HFFc6 (cell line): ENCODE measurements at regions not wholly inside any gene's neighbourhood (a gene's known extent, or its start where the extent isn't known, plus 50 kb on each side); places are given as distances from the start of the nearest gene placed in this dataset.

Experiments used
- DNase-seq: peaks from one replicate; pipeline ENCODE4 v3.0.0-alpha.2; 2018
- H3K27ac Mint-ChIP-seq: 2 replicates; pipeline ENCODE4 v1.8.0; 2020; ENCODE audit warnings: mild to moderate bottlenecking, mixed read lengths
- H3K27me3 Mint-ChIP-seq: 2 replicates; pipeline ENCODE4 v1.8.0; 2021; ENCODE audit warnings: mild to moderate bottlenecking, moderate library complexity, mixed read lengths; ENCODE audit not compliant: insufficient read depth
- H3K36me3 Mint-ChIP-seq: 2 replicates; pipeline ENCODE4 v1.8.0; 2021; ENCODE audit warnings: low read depth, mixed read lengths
- H3K4me1 Mint-ChIP-seq: 2 replicates; pipeline ENCODE4 v1.8.0; 2020; ENCODE audit warnings: low read depth, mixed read lengths
- H3K4me3 Mint-ChIP-seq: 2 replicates; pipeline ENCODE4 v1.8.0; 2020; ENCODE audit warnings: mild to moderate bottlenecking, moderate library complexity, mixed read lengths
- H3K9me3 Mint-ChIP-seq: 2 replicates; pipeline ENCODE4 v1.8.0; 2020; ENCODE audit warnings: mild to moderate bottlenecking, mixed read lengths
- TF ChIP-seq, protein P1 (sequence below): fragments of 200-600 bp; sonication (generic); IDR thresholded peaks from 2 replicates; pipeline ENCODE4 v1.5.0; 2021; ENCODE audit warnings: antibody characterized with exemption, mild to moderate bottlenecking

- no peaks in the 10 kb centered on the region for H3K9me3 Mint-ChIP-seq
- no peak for DNase-seq
These were observed 128.4 kb downstream of the AKAP11 start for GRCh38 chr13:42400188-42400833.

DNA sequence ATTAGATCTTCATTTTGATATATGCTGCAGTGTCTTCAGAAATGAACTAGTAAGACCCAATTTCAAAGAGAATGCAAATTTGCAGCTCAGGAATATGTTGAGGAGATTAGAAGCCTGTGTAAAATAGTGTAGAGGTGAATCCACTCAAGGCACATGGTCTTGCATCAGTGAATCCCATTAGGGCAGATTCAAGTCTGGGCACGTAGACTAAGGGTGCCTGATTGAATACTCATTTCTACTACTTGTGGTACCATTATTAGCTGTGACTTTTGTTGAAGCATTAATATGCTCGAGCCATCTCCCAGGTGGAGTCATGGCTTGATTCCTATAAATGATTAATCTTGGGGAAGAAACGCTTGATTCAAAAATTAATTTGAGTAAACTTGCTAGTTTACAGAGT is 129.4 kb downstream of the AKAP11 start:
- no peaks in the 10 kb centered on the region for H3K9me3 Mint-ChIP-seq
- H3K4me3 Mint-ChIP-seq: no peak overlapping the region
- peaks cover 4% of the 10 kb centered on the region; the same call in 1 of the 2 replicates for H3K27me3 Mint-ChIP-seq
- H3K36me3 Mint-ChIP-seq: no peaks in the 10 kb centered on the region
- TF ChIP-seq, protein P1, sequence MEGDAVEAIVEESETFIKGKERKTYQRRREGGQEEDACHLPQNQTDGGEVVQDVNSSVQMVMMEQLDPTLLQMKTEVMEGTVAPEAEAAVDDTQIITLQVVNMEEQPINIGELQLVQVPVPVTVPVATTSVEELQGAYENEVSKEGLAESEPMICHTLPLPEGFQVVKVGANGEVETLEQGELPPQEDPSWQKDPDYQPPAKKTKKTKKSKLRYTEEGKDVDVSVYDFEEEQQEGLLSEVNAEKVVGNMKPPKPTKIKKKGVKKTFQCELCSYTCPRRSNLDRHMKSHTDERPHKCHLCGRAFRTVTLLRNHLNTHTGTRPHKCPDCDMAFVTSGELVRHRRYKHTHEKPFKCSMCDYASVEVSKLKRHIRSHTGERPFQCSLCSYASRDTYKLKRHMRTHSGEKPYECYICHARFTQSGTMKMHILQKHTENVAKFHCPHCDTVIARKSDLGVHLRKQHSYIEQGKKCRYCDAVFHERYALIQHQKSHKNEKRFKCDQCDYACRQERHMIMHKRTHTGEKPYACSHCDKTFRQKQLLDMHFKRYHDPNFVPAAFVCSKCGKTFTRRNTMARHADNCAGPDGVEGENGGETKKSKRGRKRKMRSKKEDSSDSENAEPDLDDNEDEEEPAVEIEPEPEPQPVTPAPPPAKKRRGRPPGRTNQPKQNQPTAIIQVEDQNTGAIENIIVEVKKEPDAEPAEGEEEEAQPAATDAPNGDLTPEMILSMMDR: no peak
- H3K4me1 Mint-ChIP-seq: no peaks in the 10 kb centered on the region
- no peak for DNase-seq
- no peak overlapping the region for H3K27ac Mint-ChIP-seq

More at GRCh38 chr13:42400188-42400833, 128.4 kb downstream of the AKAP11 start:
- H3K27ac Mint-ChIP-seq: no peak overlapping the region
- H3K36me3 Mint-ChIP-seq: no peaks in the 10 kb centered on the region
- TF ChIP-seq, protein P1: no peak
- peaks cover 2% of the 10 kb centered on the region; the same call in 1 of the 2 replicates for H3K27me3 Mint-ChIP-seq
- H3K4me3 Mint-ChIP-seq: no peak overlapping the region
- H3K4me1 Mint-ChIP-seq: no peaks in the 10 kb centered on the region

- no peaks in the 10 kb centered on the region for H3K36me3 Mint-ChIP-seq
- DNase-seq: no peak
- no peak overlapping the region for H3K4me3 Mint-ChIP-seq
- peaks cover 4% of the 10 kb centered on the region; the same call in 1 of the 2 replicates for H3K27me3 Mint-ChIP-seq
- TF ChIP-seq, protein P1: no peak
- H3K4me1 Mint-ChIP-seq: no peaks in the 10 kb centered on the region
- H3K9me3 Mint-ChIP-seq: no peaks in the 10 kb centered on the region
- H3K27ac Mint-ChIP-seq: no peak overlapping the region
These were observed 133.9 kb downstream of the AKAP11 start for GRCh38 chr13:42405665-42406390.

DNA sequence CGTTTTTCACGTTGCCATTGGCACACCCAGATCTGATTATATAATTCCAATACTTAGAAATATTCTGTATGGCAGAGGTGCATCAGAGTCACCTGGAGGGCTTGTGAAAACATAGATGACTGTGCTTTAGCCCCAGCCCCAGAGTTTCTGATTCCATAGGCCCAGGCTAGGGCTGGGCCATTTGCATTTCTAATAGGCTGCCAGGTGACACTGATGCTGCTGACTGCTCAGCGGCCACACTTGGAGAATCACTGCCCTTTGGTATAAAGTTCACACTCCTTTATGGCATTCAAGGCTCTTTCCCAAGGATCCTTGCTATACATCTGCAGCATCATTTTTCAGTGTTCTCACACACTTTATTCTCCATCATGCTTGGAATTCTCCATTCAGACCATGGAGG is 137.1 kb downstream of the AKAP11 start:
- H3K4me1 Mint-ChIP-seq: no peaks in the 10 kb centered on the region
- no peak for DNase-seq
- H3K27me3 Mint-ChIP-seq: peaks cover 3% of the 10 kb centered on the region; the same call in 1 of the 2 replicates
- H3K27ac Mint-ChIP-seq: no peak overlapping the region
- no peaks in the 10 kb centered on the region for H3K36me3 Mint-ChIP-seq
- TF ChIP-seq, protein P1: no peak
- H3K4me3 Mint-ChIP-seq: no peak overlapping the region
- H3K9me3 Mint-ChIP-seq: no peaks in the 10 kb centered on the region

DNA sequence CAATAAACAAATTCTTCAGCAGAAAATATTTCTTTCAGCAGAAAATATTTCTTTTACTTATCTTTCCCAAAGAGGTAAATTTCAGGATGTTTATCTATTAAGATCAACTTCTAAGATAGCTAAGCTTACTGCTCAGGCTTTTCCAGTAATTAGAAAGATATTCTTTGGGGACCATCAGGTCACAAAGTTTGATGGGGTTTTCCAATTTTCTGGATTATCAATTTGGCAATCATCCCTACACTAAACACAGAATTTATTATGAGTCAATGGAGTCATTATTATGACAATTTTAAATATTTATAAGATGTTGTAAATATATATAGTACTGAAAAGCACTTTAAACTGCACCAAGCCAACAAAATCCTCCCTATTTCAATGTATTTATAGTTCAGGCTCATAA is 137.6 kb downstream of the AKAP11 start:
- H3K4me3 Mint-ChIP-seq: no peak overlapping the region
- TF ChIP-seq, protein P1: no peak
- H3K27ac Mint-ChIP-seq: no peak overlapping the region
- H3K4me1 Mint-ChIP-seq: no peaks in the 10 kb centered on the region
- H3K36me3 Mint-ChIP-seq: no peaks in the 10 kb centered on the region
- no peak for DNase-seq
- H3K9me3 Mint-ChIP-seq: no peaks in the 10 kb centered on the region
- H3K27me3 Mint-ChIP-seq: peaks cover 5% of the 10 kb centered on the region; the same call in 1 of the 2 replicates
